Hepatocyte (in vitro differentiated cells): ENCODE measurements at regions not wholly inside any gene's neighbourhood (a gene's known extent, or its start where the extent isn't known, plus 50 kb on each side); places are given as distances from the start of the nearest gene placed in this dataset.

ENCODE experiments used
- DNase-seq: peaks from one replicate; pipeline ENCODE4 v3.0.0-alpha.2; 2016; ENCODE audit warnings: low spot score
- H2AFZ ChIP-seq: fragments of 200-600 bp; sonication (generic); 2 replicates; pipeline ENCODE4 v1.6.0; 2016; ENCODE audit warnings: antibody characterized with exemption, mild to moderate bottlenecking
- H3K27ac ChIP-seq: fragments of 200-600 bp; sonication (generic); 2 replicates; pipeline ENCODE4 v1.5.1; 2016; ENCODE audit warnings: mild to moderate bottlenecking
- H3K27me3 ChIP-seq: fragments of 200-600 bp; sonication (generic); 2 replicates; pipeline ENCODE4 v1.6.1; 2016
- H3K36me3 ChIP-seq: fragments of 200-600 bp; sonication (generic); replicated peaks from 2 replicates; pipeline ENCODE4 v1.5.1; 2016; ENCODE audit warnings: low read depth; ENCODE audit not compliant: insufficient read depth
- H3K4me1 ChIP-seq: fragments of 200-600 bp; sonication (generic); 2 replicates; pipeline ENCODE4 v1.5.1; 2016; ENCODE audit warnings: mild to moderate bottlenecking, moderate library complexity; ENCODE audit not compliant: insufficient read depth
- H3K4me2 ChIP-seq: fragments of 200-600 bp; sonication (generic); 2 replicates; pipeline ENCODE4 v1.6.0; 2016
- H3K4me3 ChIP-seq: fragments of 200-600 bp; sonication (generic); 2 replicates; pipeline ENCODE4 v1.5.1; 2016; ENCODE audit warnings: mild to moderate bottlenecking
- H3K79me2 ChIP-seq: fragments of 200-600 bp; sonication (generic); 2 replicates; pipeline ENCODE4 v1.6.0; 2017; ENCODE audit warnings: mild to moderate bottlenecking
- H3K9me2 ChIP-seq: fragments of 200-600 bp; sonication (generic); replicated peaks from 2 replicates; pipeline ENCODE4 v1.6.0; 2017; ENCODE audit warnings: mild to moderate bottlenecking; ENCODE audit not compliant: insufficient read depth
- H3K9me3 ChIP-seq: fragments of 200-600 bp; sonication (generic); 2 replicates; pipeline ENCODE4 v1.5.1; 2016; ENCODE audit warnings: low read depth, mild to moderate bottlenecking
- H4K20me1 ChIP-seq: fragments of 200-600 bp; sonication (generic); 2 replicates; pipeline ENCODE4 v1.6.0; 2016; ENCODE audit warnings: mild to moderate bottlenecking; ENCODE audit not compliant: insufficient read depth, poor library complexity, severe bottlenecking
- CTCF ChIP-seq: fragments of 200-600 bp; sonication (generic); IDR thresholded peaks from 2 replicates; pipeline ENCODE4 v1.5.1; 2016; ENCODE audit warnings: antibody characterized with exemption, mild to moderate bottlenecking; ENCODE audit not compliant: poor library complexity
- EZH2 ChIP-seq: fragments of 200-600 bp; sonication (generic); IDR thresholded peaks from 2 replicates; pipeline ENCODE4 v1.6.1; 2016; ENCODE audit warnings: antibody characterized with exemption, mild to moderate bottlenecking, borderline replicate concordance
- EZH2phosphoT487 ChIP-seq: fragments of 200-600 bp; sonication (generic); IDR thresholded peaks from one replicate; pipeline ENCODE4 v1.6.1; 2018; ENCODE audit warnings: antibody characterized with exemption, mild to moderate bottlenecking, low read depth, moderate library complexity; ENCODE audit not compliant: unreplicated experiment, severe bottlenecking
- WGBS: methylation state at CpG from one replicate; pipeline ENCODE4 v1.1.6; 2016; ENCODE audit warnings: low lambda C conversion rate; ENCODE audit errors: missing lambda C conversion rate; 5-methylcytosine and 5-hydroxymethylcytosine counted together

- no peaks in the 10 kb centered on the region for H3K27me3 ChIP-seq
Observed at GRCh38 chr21:35239811-35240219, 190.7 kb upstream of the RUNX1 start.

GRCh38 chr21:35238119-35238518 lies 189.0 kb upstream of the RUNX1 start:
- no peaks in the 10 kb centered on the region for H3K36me3 ChIP-seq
- H3K4me1 ChIP-seq, result no peaks in the 10 kb centered on the region
- no peaks in the 10 kb centered on the region for H3K27me3 ChIP-seq
- no peaks in the 10 kb centered on the region for H3K9me3 ChIP-seq
- H3K79me2 ChIP-seq, result no peaks in the 10 kb centered on the region
- H3K4me2 ChIP-seq, result no peak overlapping the region
- DNase-seq, result no peak
- no peak overlapping the region for H3K4me3 ChIP-seq
- WGBS, result 86% methylated on average over 2 of the region's 2 CpGs
- H4K20me1 ChIP-seq, result no peaks in the 10 kb centered on the region
- TF ChIP-seq EZH2 (no peak), EZH2phosphoT487 (no peak), CTCF (no peak)
- H3K27ac ChIP-seq, result no peak overlapping the region
- H2AFZ ChIP-seq, result no peak overlapping the region
- no peaks in the 10 kb centered on the region for H3K9me2 ChIP-seq

More at GRCh38 chr21:35239811-35240219, 190.7 kb upstream of the RUNX1 start:
- Histone ChIP-seq H3K9me2 (no peaks in the 10 kb centered on the region), H4K20me1 (no peaks in the 10 kb centered on the region), H3K4me1 (no peaks in the 10 kb centered on the region), H3K79me2 (no peaks in the 10 kb centered on the region), H3K36me3 (no peaks in the 10 kb centered on the region), H3K27ac (no peak overlapping the region), H3K4me2 (no peak overlapping the region), H3K9me3 (no peaks in the 10 kb centered on the region), H3K4me3 (no peak overlapping the region), H2AFZ (no peak overlapping the region)
- TF ChIP-seq EZH2phosphoT487, result no peak
- no peak for TF ChIP-seq CTCF
- no peak for TF ChIP-seq EZH2
- no peak for DNase-seq
- WGBS, result 62% methylated on average over 9 of the region's 9 CpGs

GRCh38 chr21:35237287-35237686 lies 188.2 kb upstream of the RUNX1 start:
- Histone ChIP-seq H3K36me3 (no peaks in the 10 kb centered on the region), H4K20me1 (no peaks in the 10 kb centered on the region), H3K4me1 (no peaks in the 10 kb centered on the region), H3K79me2 (no peaks in the 10 kb centered on the region), H3K9me2 (no peaks in the 10 kb centered on the region), H2AFZ (no peak overlapping the region), H3K9me3 (no peaks in the 10 kb centered on the region), H3K27ac (no peak overlapping the region), H3K4me3 (no peak overlapping the region), H3K4me2 (no peak overlapping the region), H3K27me3 (no peaks in the 10 kb centered on the region)
- TF ChIP-seq EZH2phosphoT487 (no peak), EZH2 (no peak), CTCF (no peak)
- no peak for DNase-seq
- WGBS, result 82% methylated on average over 2 of the region's 2 CpGs

GRCh38 chr21:35236090-35236489 lies 187.0 kb upstream of the RUNX1 start:
- no peak for DNase-seq
- Histone ChIP-seq H3K9me3 (no peaks in the 10 kb centered on the region), H3K27me3 (no peaks in the 10 kb centered on the region), H3K36me3 (no peaks in the 10 kb centered on the region), H4K20me1 (no peaks in the 10 kb centered on the region), H3K4me3 (no peak overlapping the region), H3K27ac (no peak overlapping the region), H3K79me2 (no peaks in the 10 kb centered on the region), H3K4me2 (no peak overlapping the region), H2AFZ (no peak overlapping the region), H3K9me2 (no peaks in the 10 kb centered on the region), H3K4me1 (no peaks in the 10 kb centered on the region)
- no peak for TF ChIP-seq EZH2phosphoT487
- TF ChIP-seq CTCF, result no peak
- TF ChIP-seq EZH2, result no peak
- 100% methylated on average over 1 of the region's 1 CpG for WGBS
